ENCODE measurements at regions not wholly inside any gene's neighbourhood (a gene's known extent, or its start where the extent isn't known, plus 50 kb on each side); places are given as distances from the start of the nearest gene placed in this dataset.

GRCh38 chrX:131970347-131970746, 52.8 kb upstream of the STK26 start:
- no peak for DNase-seq (ENCODE audit: low read depth)
- H3K4me3 ChIP-seq (ENCODE audit: control insufficient read depth, low read depth, low read length) = no peak overlapping the region
- TF ChIP-seq CTCF (conservative IDR thresholded peaks at IDR 0.05; ENCODE audit: control insufficient read depth, insufficient read depth, low read depth, low read length) = no peak

Data from fibroblast of mammary gland (primary cell).